ENCODE measurements at regions not wholly inside any gene's neighbourhood (a gene's known extent, or its start where the extent isn't known, plus 50 kb on each side); places are given as distances from the start of the nearest gene placed in this dataset.

- Histone ChIP-seq H3K27ac (ENCODE audit: low read depth, low read length) (no peak overlapping the region), H3K4me1 (ENCODE audit: control insufficient read depth, insufficient read depth, low read length) (no peaks in the 10 kb centered on the region), H3K4me3 (ENCODE audit: low read depth, low read length) (no peak overlapping the region), H3K36me3 (ENCODE audit: control insufficient read depth, insufficient read depth, low read length) (no peaks in the 10 kb centered on the region), H3K27me3 (ENCODE audit: control insufficient read depth, insufficient read depth, low read length) (no peaks in the 10 kb centered on the region), H3K9me3 (ENCODE audit: control insufficient read depth, insufficient read depth, low read length) (no peaks in the 10 kb centered on the region)
- no peak for DNase-seq (ENCODE audit: low read depth in 4 of 6, low spot score in 6 of 6)
Measured at GRCh38 chr3:135865085-135865484, 100.4 kb upstream of the PPP2R3A start.

GRCh38 chr3:135865553-135865952, 100.0 kb upstream of the PPP2R3A start:
- no peak for DNase-seq (ENCODE audit: low read depth in 4 of 6, low spot score in 6 of 6)
- no peaks in the 10 kb centered on the region for H3K4me1 ChIP-seq (ENCODE audit: control insufficient read depth, insufficient read depth, low read length)
- no peaks in the 10 kb centered on the region for H3K9me3 ChIP-seq (ENCODE audit: control insufficient read depth, insufficient read depth, low read length)
- WGBS (ENCODE audit: insufficient coverage) = no CpG with 5 or more reads among the region's 2 CpGs
- H3K4me3 ChIP-seq (ENCODE audit: low read depth, low read length) = no peak overlapping the region
- no peaks in the 10 kb centered on the region for H3K36me3 ChIP-seq (ENCODE audit: control insufficient read depth, insufficient read depth, low read length)
- H3K27me3 ChIP-seq (ENCODE audit: control insufficient read depth, insufficient read depth, low read length) = no peaks in the 10 kb centered on the region
- no peak overlapping the region for H3K27ac ChIP-seq (ENCODE audit: low read depth, low read length)

GRCh38 chr3:135867911-135868310, 97.6 kb upstream of the PPP2R3A start:
- Histone ChIP-seq H3K27me3 (ENCODE audit: control insufficient read depth, insufficient read depth, low read length) (no peaks in the 10 kb centered on the region), H3K36me3 (ENCODE audit: control insufficient read depth, insufficient read depth, low read length) (no peaks in the 10 kb centered on the region), H3K27ac (ENCODE audit: low read depth, low read length) (no peak overlapping the region), H3K4me1 (ENCODE audit: control insufficient read depth, insufficient read depth, low read length) (no peaks in the 10 kb centered on the region), H3K4me3 (ENCODE audit: low read depth, low read length) (no peak overlapping the region), H3K9me3 (ENCODE audit: control insufficient read depth, insufficient read depth, low read length) (no peaks in the 10 kb centered on the region)
- 100% methylated on average over 1 of the region's 1 CpG for WGBS (ENCODE audit: insufficient coverage)
- DNase-seq (ENCODE audit: low read depth in 4 of 6, low spot score in 6 of 6) = no peak

DNA sequence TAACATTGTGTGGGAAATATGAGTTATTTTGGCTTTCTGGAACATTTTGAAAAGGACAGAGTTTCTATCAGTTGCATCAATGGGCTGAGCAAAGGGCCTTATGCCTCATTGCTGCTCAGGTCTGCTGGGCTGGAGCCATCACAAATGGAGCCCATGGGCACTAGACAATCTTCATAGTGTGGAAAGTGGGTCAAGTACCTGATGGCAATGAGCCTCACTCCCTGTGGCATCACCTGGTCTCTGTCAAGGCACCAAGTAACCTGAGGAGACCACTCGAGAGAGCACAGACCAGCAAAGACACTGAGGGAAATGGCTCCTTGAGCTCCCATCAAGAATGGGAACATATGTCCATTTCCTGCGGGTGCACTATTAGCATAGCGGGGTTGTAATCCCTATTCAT, 96.7 kb upstream of the PPP2R3A start:
- Histone ChIP-seq H3K9me3 (ENCODE audit: control insufficient read depth, insufficient read depth, low read length) (peaks cover 5% of the 10 kb centered on the region), H3K36me3 (ENCODE audit: control insufficient read depth, insufficient read depth, low read length) (no peaks in the 10 kb centered on the region), H3K4me3 (ENCODE audit: low read depth, low read length) (no peak overlapping the region), H3K27ac (ENCODE audit: low read depth, low read length) (no peak overlapping the region), H3K4me1 (ENCODE audit: control insufficient read depth, insufficient read depth, low read length) (no peaks in the 10 kb centered on the region), H3K27me3 (ENCODE audit: control insufficient read depth, insufficient read depth, low read length) (no peaks in the 10 kb centered on the region)
- WGBS (ENCODE audit: insufficient coverage) = 91% methylated on average over 1 of the region's 3 CpGs
- no peak for DNase-seq (ENCODE audit: low read depth in 4 of 6, low spot score in 6 of 6)

DNA sequence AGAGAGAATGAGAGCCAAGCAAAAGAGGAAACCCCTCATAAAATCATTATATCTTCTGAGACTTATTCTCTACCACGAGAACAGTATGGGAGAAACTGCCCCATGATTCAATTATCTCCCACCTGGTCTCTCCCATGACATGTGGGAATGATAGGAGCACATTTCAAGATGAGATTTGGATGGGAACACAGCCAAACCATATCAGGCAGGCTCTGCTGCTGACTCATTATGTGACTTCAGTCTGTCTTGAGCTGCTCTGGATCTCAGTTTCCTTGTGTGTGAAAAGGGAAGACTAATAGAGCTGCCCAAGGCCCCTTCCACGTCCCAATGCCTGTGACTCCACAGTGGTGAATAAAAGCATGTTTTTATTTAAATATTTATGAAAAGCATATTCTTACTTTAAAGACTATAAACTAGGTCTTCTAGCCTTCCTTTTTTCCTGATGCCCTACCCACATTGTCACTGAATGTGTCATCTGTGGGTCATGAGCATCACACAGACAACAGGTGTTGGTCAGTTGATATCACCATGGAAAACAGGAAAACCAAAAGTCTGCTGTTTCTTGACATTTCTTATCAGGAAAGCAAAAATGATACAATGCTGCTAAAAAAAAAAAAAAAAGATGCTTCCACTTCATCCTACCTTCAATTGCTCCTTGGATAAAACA, 96.0 kb upstream of the PPP2R3A start:
- H3K4me3 ChIP-seq (ENCODE audit: low read depth, low read length) = no peak overlapping the region
- H3K27me3 ChIP-seq (ENCODE audit: control insufficient read depth, insufficient read depth, low read length) = no peaks in the 10 kb centered on the region
- no CpG with 5 or more reads among the region's 2 CpGs for WGBS (ENCODE audit: insufficient coverage)
- no peak for DNase-seq (ENCODE audit: low read depth in 4 of 6, low spot score in 6 of 6)
- H3K36me3 ChIP-seq (ENCODE audit: control insufficient read depth, insufficient read depth, low read length) = no peaks in the 10 kb centered on the region
- no peak overlapping the region for H3K27ac ChIP-seq (ENCODE audit: low read depth, low read length)
- H3K9me3 ChIP-seq (ENCODE audit: control insufficient read depth, insufficient read depth, low read length) = peaks cover 8% of the 10 kb centered on the region
- H3K4me1 ChIP-seq (ENCODE audit: control insufficient read depth, insufficient read depth, low read length) = no peaks in the 10 kb centered on the region

DNA sequence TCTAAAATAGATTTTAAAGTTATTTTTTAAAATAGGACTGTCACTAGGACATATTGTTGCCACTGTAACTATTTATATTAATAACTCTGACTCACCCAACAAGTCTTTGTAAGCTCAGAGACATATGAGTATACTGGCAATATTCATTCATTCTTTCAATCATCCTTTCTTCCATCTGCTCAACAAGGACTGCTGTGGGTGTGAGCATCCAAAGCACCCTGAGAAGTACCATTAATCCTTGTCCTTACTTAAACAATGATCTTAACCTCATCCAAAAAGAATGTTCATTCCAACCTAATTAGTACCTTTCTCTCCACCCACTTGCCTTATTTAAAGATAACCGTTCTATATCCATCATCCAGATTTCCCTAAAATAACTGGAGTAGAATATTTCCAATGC, 94.2 kb upstream of the PPP2R3A start:
- H3K9me3 ChIP-seq (ENCODE audit: control insufficient read depth, insufficient read depth, low read length) = peaks cover 8% of the 10 kb centered on the region
- H3K36me3 ChIP-seq (ENCODE audit: control insufficient read depth, insufficient read depth, low read length) = no peaks in the 10 kb centered on the region
- H3K4me1 ChIP-seq (ENCODE audit: control insufficient read depth, insufficient read depth, low read length) = no peaks in the 10 kb centered on the region
- no peak for DNase-seq (ENCODE audit: low read depth in 4 of 6, low spot score in 6 of 6)
- 100% methylated on average over 1 of the region's 1 CpG for WGBS (ENCODE audit: insufficient coverage)
- no peaks in the 10 kb centered on the region for H3K27me3 ChIP-seq (ENCODE audit: control insufficient read depth, insufficient read depth, low read length)
- H3K27ac ChIP-seq (ENCODE audit: low read depth, low read length) = no peak overlapping the region
- no peak overlapping the region for H3K4me3 ChIP-seq (ENCODE audit: low read depth, low read length)

GRCh38 chr3:135874035-135874434, 91.5 kb upstream of the PPP2R3A start:
- H3K27me3 ChIP-seq (ENCODE audit: control insufficient read depth, insufficient read depth, low read length) = no peaks in the 10 kb centered on the region
- no peak overlapping the region for H3K4me3 ChIP-seq (ENCODE audit: low read depth, low read length)
- no peak for DNase-seq (ENCODE audit: low read depth in 4 of 6, low spot score in 6 of 6)
- H3K36me3 ChIP-seq (ENCODE audit: control insufficient read depth, insufficient read depth, low read length) = no peaks in the 10 kb centered on the region
- no peak overlapping the region for H3K27ac ChIP-seq (ENCODE audit: low read depth, low read length)
- no CpG with 5 or more reads among the region's 2 CpGs for WGBS (ENCODE audit: insufficient coverage)
- peaks cover 9% of the 10 kb centered on the region for H3K9me3 ChIP-seq (ENCODE audit: control insufficient read depth, insufficient read depth, low read length)
- no peaks in the 10 kb centered on the region for H3K4me1 ChIP-seq (ENCODE audit: control insufficient read depth, insufficient read depth, low read length)

DNA sequence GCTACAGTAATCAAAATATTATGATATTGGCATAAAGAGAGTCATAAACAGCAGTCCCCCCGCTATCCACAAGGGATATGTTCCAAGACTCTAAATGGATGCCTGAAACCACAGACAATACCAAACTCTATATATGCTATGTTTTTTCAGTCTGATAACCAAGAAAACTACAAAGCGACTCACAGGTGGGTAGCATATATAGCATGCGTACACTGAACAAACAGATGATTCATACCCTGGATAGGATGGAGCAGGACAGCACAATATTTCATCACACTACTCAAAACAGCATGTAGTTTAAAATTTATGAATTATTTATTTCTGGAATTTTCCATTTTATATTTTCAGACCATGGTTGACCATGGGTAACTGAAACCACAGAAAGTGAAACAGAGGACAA, 87.0 kb upstream of the PPP2R3A start:
- Histone ChIP-seq H3K9me3 (ENCODE audit: control insufficient read depth, insufficient read depth, low read length) (peaks cover 7% of the 10 kb centered on the region), H3K27ac (ENCODE audit: low read depth, low read length) (no peak overlapping the region), H3K27me3 (ENCODE audit: control insufficient read depth, insufficient read depth, low read length) (no peaks in the 10 kb centered on the region), H3K36me3 (ENCODE audit: control insufficient read depth, insufficient read depth, low read length) (no peaks in the 10 kb centered on the region), H3K4me1 (ENCODE audit: control insufficient read depth, insufficient read depth, low read length) (no peaks in the 10 kb centered on the region), H3K4me3 (ENCODE audit: low read depth, low read length) (no peak overlapping the region)
- DNase-seq (ENCODE audit: low read depth in 4 of 6, low spot score in 6 of 6) = no peak
- WGBS (ENCODE audit: insufficient coverage) = no CpG with 5 or more reads among the region's 3 CpGs

- no peak overlapping the region for H3K4me3 ChIP-seq (ENCODE audit: low read depth, low read length)
- no peaks in the 10 kb centered on the region for H3K36me3 ChIP-seq (ENCODE audit: control insufficient read depth, insufficient read depth, low read length)
- no CpG with 5 or more reads among the region's 1 CpG for WGBS (ENCODE audit: insufficient coverage)
- H3K27ac ChIP-seq (ENCODE audit: low read depth, low read length) = no peak overlapping the region
- no peaks in the 10 kb centered on the region for H3K27me3 ChIP-seq (ENCODE audit: control insufficient read depth, insufficient read depth, low read length)
- no peak for DNase-seq (ENCODE audit: low read depth in 4 of 6, low spot score in 6 of 6)
- H3K9me3 ChIP-seq (ENCODE audit: control insufficient read depth, insufficient read depth, low read length) = no peaks in the 10 kb centered on the region
- no peaks in the 10 kb centered on the region for H3K4me1 ChIP-seq (ENCODE audit: control insufficient read depth, insufficient read depth, low read length)
Measured at GRCh38 chr3:135885885-135886284, 79.6 kb upstream of the PPP2R3A start.

- no peaks in the 10 kb centered on the region for H3K4me1 ChIP-seq (ENCODE audit: control insufficient read depth, insufficient read depth, low read length)
- WGBS (ENCODE audit: insufficient coverage) = 100% methylated on average over 1 of the region's 2 CpGs
Measured at GRCh38 chr3:135887220-135887619, 78.3 kb upstream of the PPP2R3A start.

More at GRCh38 chr3:135887220-135887619, 78.3 kb upstream of the PPP2R3A start:
- Histone ChIP-seq H3K36me3 (ENCODE audit: control insufficient read depth, insufficient read depth, low read length) (no peaks in the 10 kb centered on the region), H3K9me3 (ENCODE audit: control insufficient read depth, insufficient read depth, low read length) (no peaks in the 10 kb centered on the region), H3K4me3 (ENCODE audit: low read depth, low read length) (no peak overlapping the region), H3K27me3 (ENCODE audit: control insufficient read depth, insufficient read depth, low read length) (no peaks in the 10 kb centered on the region), H3K27ac (ENCODE audit: low read depth, low read length) (no peak overlapping the region)
- DNase-seq (ENCODE audit: low read depth in 4 of 6, low spot score in 6 of 6) = no peak

Data from spinal cord (tissue), 9 donors.